Thyroid gland (tissue), 4 donors: ENCODE measurements at regions not wholly inside any gene's neighbourhood (a gene's known extent, or its start where the extent isn't known, plus 50 kb on each side); places are given as distances from the start of the nearest gene placed in this dataset.

ENCODE experiments used
- DNase-seq, 2 donors: peaks; one replicate each; pipeline ENCODE4 v3.0.0-alpha.2; 2019
- H3K27ac ChIP-seq, 3 donors: fragments of 200-600 bp; sonication (generic); 1 replicate in 2 of 3; 2 replicates in 1 of 3; pipeline ENCODE4 v1.5.1; 2016 to 2019; ENCODE audit warnings: mild to moderate bottlenecking in 1 of 3, moderate library complexity in 1 of 3
- H3K27me3 ChIP-seq: fragments of 200-600 bp; sonication (generic); one replicate; pipeline ENCODE4 v1.5.1; 2019
- H3K36me3 ChIP-seq, 2 donors: fragments of 200-600 bp; sonication (generic); one replicate each; pipeline ENCODE4 v1.5.1; 2016 to 2019
- H3K4me1 ChIP-seq, 2 donors: fragments of 200-600 bp; sonication (generic); one replicate each; pipeline ENCODE4 v1.5.1; 2017 to 2019
- H3K4me3 ChIP-seq, 3 donors: fragments of 200-600 bp; sonication (generic); replicated peaks in 1 of 3; 1 replicate in 2 of 3; 2 replicates in 1 of 3; pipeline ENCODE4 v1.5.1; 2016; ENCODE audit warnings: mild to moderate bottlenecking in 1 of 3
- H3K9me3 ChIP-seq: fragments of 200-600 bp; sonication (generic); one replicate; pipeline ENCODE4 v1.5.1; 2017
- CTCF ChIP-seq, 6 experiments: fragments of 200-600 bp in 3 of 6; fragments of 450-650 bp in 3 of 6; sonication (generic) in 3 of 6; IDR thresholded peaks; one replicate each; pipeline ENCODE4 v1.5.1; 2016 to 2019; ENCODE audit warnings: antibody characterized with exemption in 6 of 6, mild to moderate bottlenecking in 2 of 6, inconsistent platforms in 1 of 6, moderate library complexity in 1 of 6
- POLR2A ChIP-seq, 2 donors: fragments of 450-650 bp; IDR thresholded peaks; one replicate each; pipeline ENCODE4 v1.6.1; 2017; ENCODE audit warnings: antibody characterized with exemption in 2 of 2, mild to moderate bottlenecking in 2 of 2, moderate library complexity in 1 of 2
- WGBS, 2 donors: methylation state at CpG; one replicate each; pipeline ENCODE4 v1.1.5; 2017; 5-methylcytosine and 5-hydroxymethylcytosine counted together
- intact Hi-C: fragments of 100-400 bp; cut with DNase I; formaldehyde crosslinking; loops from one replicate; pipeline ENCODE4 v1.15.1; 2023

- WGBS, 2 donors: 56 to 67% methylated on average over 3 of the region's 3 CpGs
- intact Hi-C loops: no loop called here
- no peak for TF ChIP-seq POLR2A (IDR thresholded peaks at IDR 0.05)
- no peak for TF ChIP-seq CTCF (IDR thresholded peaks at IDR 0.05)
- Histone ChIP-seq H3K27ac (no peak overlapping the region), H3K27me3 (no peaks in the 10 kb centered on the region), H3K36me3 (no peaks in the 10 kb centered on the region), H3K9me3 (no peaks in the 10 kb centered on the region), H3K4me3 (no peak overlapping the region), H3K4me1 (no peaks in the 10 kb centered on the region)
- DNase-seq: no peak
Measured at GRCh38 chr9:20111173-20111843, 322.5 kb upstream of the SLC24A2 start.

- intact Hi-C loops: no loop called here
- Histone ChIP-seq H3K9me3 (no peaks in the 10 kb centered on the region), H3K27ac (no peak overlapping the region), H3K27me3 (no peaks in the 10 kb centered on the region), H3K4me3 (no peak overlapping the region), H3K36me3 (no peaks in the 10 kb centered on the region), H3K4me1 (no peaks in the 10 kb centered on the region)
- TF ChIP-seq POLR2A (IDR thresholded peaks at IDR 0.05) (no peak), CTCF (IDR thresholded peaks at IDR 0.05) (no peak)
- WGBS, 2 donors: 73 to 87% methylated on average over 5 of the region's 5 CpGs
- no peak for DNase-seq
Measured at GRCh38 chr9:20095430-20096092, 306.7 kb upstream of the SLC24A2 start.

GRCh38 chr9:20092561-20092960, 303.7 kb upstream of the SLC24A2 start:
- intact Hi-C loops: no loop called here
- 89 to 98% methylated on average over 1 of the region's 1 CpG for WGBS, 2 donors
- TF ChIP-seq CTCF (IDR thresholded peaks at IDR 0.05) (no peak), POLR2A (IDR thresholded peaks at IDR 0.05) (no peak)
- Histone ChIP-seq H3K9me3 (no peaks in the 10 kb centered on the region), H3K36me3 (no peaks in the 10 kb centered on the region), H3K4me1 (no peaks in the 10 kb centered on the region), H3K4me3 (no peak overlapping the region), H3K27me3 (no peaks in the 10 kb centered on the region), H3K27ac (no peak overlapping the region)
- no peak for DNase-seq

- Histone ChIP-seq H3K27ac (no peak overlapping the region), H3K9me3 (no peaks in the 10 kb centered on the region), H3K4me1 (peaks cover 6 to 7% of the 10 kb centered on the region in 2 donors), H3K36me3 (no peaks in the 10 kb centered on the region), H3K4me3 (no peak overlapping the region), H3K27me3 (no peaks in the 10 kb centered on the region)
- TF ChIP-seq CTCF (IDR thresholded peaks at IDR 0.05) (no peak), POLR2A (IDR thresholded peaks at IDR 0.05) (no peak)
- 82 to 94% methylated on average over 1 of the region's 1 CpG for WGBS, 2 donors
- DNase-seq: no peak
- intact Hi-C loops: no loop called here
Measured at GRCh38 chr9:20087481-20087880, 298.6 kb upstream of the SLC24A2 start.

GRCh38 chr9:20085842-20086241, 297.0 kb upstream of the SLC24A2 start:
- Histone ChIP-seq H3K4me3 (no peak overlapping the region), H3K9me3 (no peaks in the 10 kb centered on the region), H3K27ac (no peak overlapping the region), H3K27me3 (no peaks in the 10 kb centered on the region), H3K4me1 (peaks cover 6 to 7% of the 10 kb centered on the region in 2 donors), H3K36me3 (no peaks in the 10 kb centered on the region)
- 70 to 92% methylated on average over 1 of the region's 1 CpG for WGBS, 2 donors
- no peak for DNase-seq
- TF ChIP-seq POLR2A (IDR thresholded peaks at IDR 0.05) (no peak), CTCF (IDR thresholded peaks at IDR 0.05) (no peak)
- intact Hi-C loops: no loop called here
